HEK293T (cell line): ENCODE measurements at regions not wholly inside any gene's neighbourhood (a gene's known extent, or its start where the extent isn't known, plus 50 kb on each side); places are given as distances from the start of the nearest gene placed in this dataset.

Experiments used
- CTCF ChIA-PET: fragments of 350-600 bp; formaldehyde crosslinking; extraction: SDS; loops from one replicate; lab custom pipeline; 2021; ENCODE audit warnings: antibody characterized with exemption, inconsistent platforms; lab: Yijun Ruan, JAX
- POLR2A ChIA-PET: fragments of 350-600 bp; formaldehyde crosslinking; extraction: SDS; loops from one replicate; lab custom pipeline; 2020; ENCODE audit warnings: antibody characterized with exemption, inconsistent platforms; lab: Yijun Ruan, JAX
- DNase-seq: peaks from one replicate; pipeline ENCODE4 v3.0.0; 2012; ENCODE audit warnings: mixed read lengths; ENCODE audit errors: extremely low spot score
- ARNT ChIP-seq: fragments of 450-650 bp; IDR thresholded peaks from 2 replicates; pipeline ENCODE4 v1.6.1; 2017; ENCODE audit warnings: mild to moderate bottlenecking
- BHLHE40 ChIP-seq: fragments of 450-650 bp; IDR thresholded peaks from 2 replicates; pipeline ENCODE4 v1.6.1; 2016; ENCODE audit warnings: mild to moderate bottlenecking, moderate library complexity, borderline replicate concordance
- CTBP1 ChIP-seq: fragments of 450-650 bp; IDR thresholded peaks from 2 replicates; pipeline ENCODE4 v1.6.1; 2016; ENCODE audit warnings: borderline replicate concordance
- ELF4 ChIP-seq: fragments of 450-650 bp; IDR thresholded peaks from 2 replicates; pipeline ENCODE4 v1.6.1; 2017; ENCODE audit warnings: antibody characterized with exemption
- FOXA1 ChIP-seq: fragments of 450-650 bp; IDR thresholded peaks from 2 replicates; pipeline ENCODE4 v1.6.1; 2016; ENCODE audit warnings: mild to moderate bottlenecking
- FOXK2 ChIP-seq: fragments of 450-650 bp; IDR thresholded peaks from 2 replicates; pipeline ENCODE4 v1.6.1; 2016; ENCODE audit warnings: mild to moderate bottlenecking
- FOXM1 ChIP-seq: fragments of 450-650 bp; IDR thresholded peaks from 2 replicates; pipeline ENCODE4 v1.6.1; 2017; ENCODE audit warnings: mild to moderate bottlenecking, borderline replicate concordance
- HDGF ChIP-seq: fragments of 450-650 bp; IDR thresholded peaks from 2 replicates; pipeline ENCODE4 v1.6.1; 2017; ENCODE audit warnings: antibody characterized with exemption, borderline replicate concordance
- L3MBTL2 ChIP-seq: fragments of 450-650 bp; conservative IDR thresholded peaks from 2 replicates; pipeline ENCODE4 v1.6.1; 2016; ENCODE audit warnings: mild to moderate bottlenecking
- LEF1 ChIP-seq: fragments of 450-650 bp; IDR thresholded peaks from 2 replicates; pipeline ENCODE4 v1.6.1; 2017; ENCODE audit warnings: mild to moderate bottlenecking, borderline replicate concordance
- NFRKB ChIP-seq: fragments of 450-650 bp; IDR thresholded peaks from 2 replicates; pipeline ENCODE4 v1.6.1; 2016; ENCODE audit warnings: mild to moderate bottlenecking, moderate library complexity
- SP1 ChIP-seq: fragments of 450-650 bp; IDR thresholded peaks from 2 replicates; pipeline ENCODE4 v1.6.1; 2017
- SUZ12 ChIP-seq: fragments of 450-650 bp; IDR thresholded peaks from 2 replicates; pipeline ENCODE4 v1.6.1; 2016; ENCODE audit warnings: mild to moderate bottlenecking
- TARDBP ChIP-seq: fragments of 450-650 bp; IDR thresholded peaks from 2 replicates; pipeline ENCODE4 v1.6.1; 2016
- ZNF384 ChIP-seq: fragments of 450-650 bp; IDR thresholded peaks from 2 replicates; pipeline ENCODE4 v1.6.1; 2016
- TF ChIP-seq, protein P1 (sequence below): fragments of 450-650 bp; IDR thresholded peaks from 2 replicates; pipeline ENCODE4 v1.6.1; 2016

DNA sequence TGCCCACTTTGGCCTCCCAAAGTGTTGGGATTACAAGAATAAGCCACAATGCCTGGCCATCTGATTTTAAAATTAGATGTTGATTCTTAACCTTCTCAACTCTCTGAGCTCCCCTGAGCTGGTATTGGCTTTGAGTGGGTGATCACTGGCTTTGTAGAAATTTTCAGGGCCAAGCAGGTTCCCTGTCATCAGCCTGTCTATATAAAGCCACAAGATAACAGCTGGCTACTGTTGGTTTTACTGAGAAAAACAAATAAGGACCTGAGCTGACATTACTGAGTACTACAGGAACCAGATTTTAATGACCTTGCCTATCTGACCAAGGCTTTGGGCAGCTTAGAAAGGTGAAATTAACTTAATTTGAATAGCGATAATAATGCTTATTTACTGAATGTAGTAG is 153.6 kb downstream of the MSX2 start:
- POLR2A ChIA-PET = no interaction called here
- TF ChIP-seq FOXM1 (no peak), LEF1 (no peak)
- DNase-seq = no peak
- CTCF ChIA-PET = no interaction called here

DNA sequence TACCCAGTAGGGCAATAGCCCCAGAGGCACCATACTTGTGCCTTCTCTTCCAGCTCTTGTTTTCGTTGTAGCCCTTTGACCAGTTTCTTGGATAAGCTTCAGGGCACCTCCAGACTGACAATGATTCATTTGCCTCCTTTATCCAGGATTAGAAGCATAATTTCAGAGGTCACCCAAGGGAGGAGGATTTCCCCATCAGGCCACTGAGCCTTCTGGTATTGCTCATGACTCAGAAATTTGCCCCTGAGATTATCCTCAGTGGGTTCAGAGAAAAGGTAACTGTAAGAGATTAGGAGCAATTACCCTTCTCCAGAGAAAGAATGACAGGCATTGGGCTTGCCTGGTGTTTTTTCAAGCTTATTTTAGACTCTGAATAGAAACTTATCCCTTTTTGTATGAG is 147.9 kb downstream of the MSX2 start:
- DNase-seq = no peak
- ChIA-PET CTCF (no interaction called here), POLR2A (no interaction called here)
- TF ChIP-seq SP1 (no peak), SUZ12 (no peak), FOXA1 (no peak), LEF1 (no peak), TARDBP (no peak), ARNT (no peak), ELF4 (no peak), FOXM1 (no peak), NFRKB (no peak), FOXK2 (no peak)

DNA sequence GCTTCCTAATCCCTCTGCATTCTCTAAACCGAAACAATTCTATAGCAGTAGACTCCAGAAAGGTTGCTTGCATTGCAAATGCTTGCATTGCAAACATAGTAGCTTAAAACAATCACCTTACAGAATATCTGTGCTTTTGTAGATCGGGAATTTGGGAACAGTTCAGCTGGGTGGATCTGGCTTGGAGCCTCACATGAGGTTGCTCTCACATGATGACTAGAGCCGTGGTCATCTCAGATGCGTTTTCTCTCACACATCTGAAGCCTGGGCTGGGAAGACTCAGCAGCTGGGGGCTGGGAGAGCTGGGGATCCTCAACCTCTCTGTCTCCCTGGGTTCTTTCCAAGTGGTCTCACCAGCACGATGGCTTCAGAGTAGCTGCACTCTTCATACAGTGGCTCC is 127.8 kb downstream of the MSX2 start:
- CTCF ChIA-PET = interaction anchor here (0.5 kb wide), 1 partner anchor 653 kb away, joined by 3 read pairs; no protein-coding TSS in a partner anchor
- POLR2A ChIA-PET = no interaction called here
- DNase-seq = no peak
- TF ChIP-seq ZNF384 (no peak), BHLHE40 (no peak), SUZ12 (no peak), ELF4 (no peak), HDGF (no peak), FOXM1 (no peak), CTBP1 (no peak), LEF1 (no peak), FOXK2 (no peak)
- TF ChIP-seq, protein P1, sequence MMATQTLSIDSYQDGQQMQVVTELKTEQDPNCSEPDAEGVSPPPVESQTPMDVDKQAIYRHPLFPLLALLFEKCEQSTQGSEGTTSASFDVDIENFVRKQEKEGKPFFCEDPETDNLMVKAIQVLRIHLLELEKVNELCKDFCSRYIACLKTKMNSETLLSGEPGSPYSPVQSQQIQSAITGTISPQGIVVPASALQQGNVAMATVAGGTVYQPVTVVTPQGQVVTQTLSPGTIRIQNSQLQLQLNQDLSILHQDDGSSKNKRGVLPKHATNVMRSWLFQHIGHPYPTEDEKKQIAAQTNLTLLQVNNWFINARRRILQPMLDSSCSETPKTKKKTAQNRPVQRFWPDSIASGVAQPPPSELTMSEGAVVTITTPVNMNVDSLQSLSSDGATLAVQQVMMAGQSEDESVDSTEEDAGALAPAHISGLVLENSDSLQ = no peak

DNA sequence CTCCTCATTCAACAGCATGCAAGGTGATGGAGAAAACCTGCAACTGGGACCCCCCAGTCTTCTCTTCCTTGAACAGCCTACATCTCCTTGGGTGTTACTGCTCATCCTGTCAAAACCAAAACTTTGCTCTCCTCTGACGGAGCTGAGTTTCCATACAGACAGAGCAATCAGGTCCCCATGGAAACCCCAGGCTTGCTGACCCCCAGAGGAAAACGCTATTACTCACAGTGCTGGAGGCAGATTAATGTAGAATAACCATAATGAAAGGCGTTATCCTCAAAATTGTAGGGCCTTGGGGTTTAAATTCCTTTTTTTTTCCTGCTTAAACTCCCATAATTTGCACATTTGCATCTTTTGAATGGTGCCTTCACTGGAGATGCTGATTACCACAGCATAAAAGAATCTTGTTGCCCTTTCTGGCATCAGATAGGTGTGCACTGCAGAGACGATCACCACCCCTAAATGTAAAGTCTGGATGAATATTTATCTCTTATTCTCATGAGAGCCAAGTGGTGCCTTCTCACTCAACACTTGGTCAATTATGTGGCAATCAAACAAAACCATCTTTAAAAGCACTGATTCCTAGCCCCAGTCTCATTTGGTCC is 126.3 kb downstream of the MSX2 start:
- CTCF ChIA-PET = no interaction called here
- TF ChIP-seq FOXA1 (no peak), CTBP1 (no peak), SP1 (no peak), FOXK2 (no peak), HDGF (no peak), ZNF384 (no peak), NFRKB (no peak), ELF4 (no peak), L3MBTL2 (no peak), TARDBP (no peak), BHLHE40 (no peak)
- TF ChIP-seq, protein P1 = no peak
- POLR2A ChIA-PET = no interaction called here
- DNase-seq = no peak

DNA sequence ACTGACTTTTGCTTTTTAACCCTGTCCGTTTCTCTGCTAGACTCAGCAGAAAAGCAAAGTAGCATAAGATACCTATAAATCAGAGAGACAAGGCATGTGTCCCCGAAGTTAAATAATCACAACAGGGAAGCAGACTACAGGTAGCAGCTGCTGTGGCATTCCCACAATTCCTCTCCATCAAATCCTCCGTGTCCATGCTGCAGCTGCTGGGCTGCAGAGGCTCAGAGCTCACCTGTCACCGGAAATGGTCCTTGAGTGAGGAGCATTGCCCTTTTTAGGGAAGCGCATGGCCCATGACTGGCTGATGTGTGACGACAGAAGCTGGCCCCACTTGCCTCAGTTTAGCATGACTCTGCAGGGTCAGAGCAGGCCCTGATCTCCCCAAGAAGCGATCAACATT is 125.0 kb downstream of the MSX2 start:
- TF ChIP-seq, protein P1 = 0 out of 2 replicates have a peak, but pooled peaks have one; percentile 5
- TF ChIP-seq CTBP1 = no peak
- CTCF ChIA-PET = no interaction called here
- no peak for DNase-seq
- POLR2A ChIA-PET = no interaction called here

DNA sequence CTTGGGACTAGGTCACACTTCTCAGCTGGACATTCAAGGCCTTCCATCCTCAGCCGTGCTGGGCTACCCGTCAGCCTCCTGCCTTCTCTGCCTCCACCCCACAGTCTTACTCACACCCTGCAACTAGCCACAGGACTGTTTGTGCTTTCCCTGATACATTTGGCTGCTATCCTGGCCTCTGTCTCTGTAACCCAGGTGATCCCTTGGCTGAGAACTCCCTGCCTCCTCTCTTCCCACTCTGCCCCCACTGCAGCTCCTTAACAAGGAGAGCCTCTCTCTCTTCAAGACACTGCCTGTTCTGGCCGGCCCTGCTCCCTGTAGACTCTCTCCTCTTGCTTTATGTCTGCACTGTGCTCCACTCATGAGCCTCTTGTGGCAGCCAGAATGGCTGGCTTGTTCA is 120.6 kb downstream of the MSX2 start:
- POLR2A ChIA-PET = no interaction called here
- no peak for DNase-seq
- TF ChIP-seq NFRKB = no peak
- no peak for TF ChIP-seq ARNT
- TF ChIP-seq ZNF384 = no peak
- TF ChIP-seq BHLHE40 = no peak
- no peak for TF ChIP-seq HDGF
- no peak for TF ChIP-seq L3MBTL2
- no peak for TF ChIP-seq TARDBP
- TF ChIP-seq LEF1 = no peak
- no peak for TF ChIP-seq SP1
- no peak for TF ChIP-seq SUZ12
- TF ChIP-seq, protein P1 = no peak
- TF ChIP-seq FOXA1 = no peak
- TF ChIP-seq FOXK2 = no peak
- no peak for TF ChIP-seq CTBP1
- no peak for TF ChIP-seq FOXM1
- no peak for TF ChIP-seq ELF4
- CTCF ChIA-PET = no interaction called here
